Activated CD4-positive, alpha-beta T cell treated with anti-CD3 and anti-CD28 coated beads, Interleukin-2, amount 10 ng/mL, durations not matched to agents 7 days and 5 days (primary cell): ENCODE measurements at regions not wholly inside any gene's neighbourhood (a gene's known extent, or its start where the extent isn't known, plus 50 kb on each side); places are given as distances from the start of the nearest gene placed in this dataset.
"Not testable (repeated sequence)": the region's sequence is repeated elsewhere in the genome, so short reads cannot be mapped to it uniquely, and the experiment has no call there.

ENCODE experiments used
- CTCF ChIA-PET: fragments of 350-600 bp; sonication (Branson Sonifier 250); formaldehyde crosslinking; loops from one replicate; lab custom pipeline; 2021; ENCODE audit warnings: antibody characterized with exemption; lab: Charles Lee
- POLR2A ChIA-PET: fragments of 350-600 bp; sonication (Branson Sonifier 250); formaldehyde crosslinking; loops from one replicate; lab custom pipeline; 2021; ENCODE audit warnings: antibody characterized with exemption; lab: Charles Lee
- DNase-seq: peaks from one replicate; pipeline ENCODE4 v3.0.0-alpha.2; 2020
- H3K27ac Mint-ChIP-seq: one replicate; pipeline ENCODE4 v1.8.0; 2021; ENCODE audit warnings: mild to moderate bottlenecking, moderate library complexity, mixed read lengths
- H3K27me3 Mint-ChIP-seq: one replicate; pipeline ENCODE4 v1.8.0; 2021; ENCODE audit warnings: mixed read lengths
- H3K36me3 Mint-ChIP-seq: one replicate; pipeline ENCODE4 v1.8.0; 2021; ENCODE audit warnings: low read depth, mixed read lengths
- H3K4me1 Mint-ChIP-seq: one replicate; pipeline ENCODE4 v1.8.0; 2021; ENCODE audit warnings: mixed read lengths
- H3K4me3 Mint-ChIP-seq: one replicate; pipeline ENCODE4 v1.8.0; 2021; ENCODE audit warnings: mild to moderate bottlenecking, moderate library complexity, mixed read lengths
- H3K9me3 Mint-ChIP-seq: one replicate; pipeline ENCODE4 v1.8.0; 2021; ENCODE audit warnings: mixed read lengths

GRCh38 chr12:131269977-131270376 is 316.3 kb downstream of the ADGRD1 start:
- CTCF ChIA-PET, H3K9me3 Mint-ChIP-seq: not testable (repeated sequence)

DNA sequence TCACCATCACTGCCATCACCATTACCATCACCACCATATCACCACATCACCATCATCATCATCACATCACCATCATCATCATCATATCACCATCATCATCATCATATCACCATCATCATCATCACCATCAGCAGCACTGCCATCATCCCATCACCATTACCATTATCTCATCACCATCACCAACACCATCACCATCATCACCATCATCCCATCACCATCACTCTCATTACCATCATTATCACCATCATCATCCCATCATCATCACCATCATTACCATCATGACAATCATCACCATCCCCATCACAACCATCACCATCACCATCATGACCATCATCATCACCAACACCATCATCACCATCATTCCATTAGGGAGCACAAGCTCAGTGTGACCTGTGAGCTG is 318.0 kb downstream of the ADGRD1 start:
- DNase-seq, result no peak
- ChIA-PET POLR2A (no interaction called here), CTCF (no interaction called here)
- Mint-ChIP-seq H3K27ac (no peak overlapping the region), H3K4me1 (no peaks in the 10 kb centered on the region), H3K27me3 (no peaks in the 10 kb centered on the region), H3K4me3 (no peak overlapping the region), H3K36me3 (no peaks in the 10 kb centered on the region), H3K9me3 (no peaks in the 10 kb centered on the region)

More at GRCh38 chr12:131269977-131270376, 316.3 kb downstream of the ADGRD1 start:
- H3K36me3 Mint-ChIP-seq, DNase-seq, H3K27ac Mint-ChIP-seq, H3K4me1 Mint-ChIP-seq, POLR2A ChIA-PET, H3K4me3 Mint-ChIP-seq, H3K27me3 Mint-ChIP-seq: not testable (repeated sequence)

DNA sequence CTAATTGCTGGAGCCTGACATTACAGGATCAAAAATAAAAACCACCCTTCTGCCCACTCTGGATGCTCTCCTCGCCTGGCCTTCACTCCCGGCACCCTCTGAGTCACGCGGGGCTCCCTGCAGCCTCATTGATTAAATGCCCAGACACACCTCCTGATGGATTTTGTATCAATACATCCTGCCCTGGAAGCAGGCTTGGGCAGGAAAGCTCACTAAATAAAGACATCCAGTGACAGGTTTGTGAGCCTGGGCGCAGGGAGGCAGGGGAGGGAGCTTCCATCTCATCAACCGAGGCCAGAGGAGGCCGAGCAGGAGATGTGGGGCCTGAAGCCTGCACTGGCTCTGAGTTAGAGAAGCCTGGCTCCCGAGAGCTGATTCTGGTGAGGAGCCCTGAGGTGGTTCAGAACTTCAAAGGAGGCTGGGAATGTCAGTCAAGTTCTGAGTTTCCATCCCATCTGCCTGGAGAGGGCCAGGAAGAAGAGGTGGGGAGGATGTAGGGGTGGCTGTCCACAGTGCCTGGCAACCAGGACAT is 318.6 kb downstream of the ADGRD1 start:
- H3K36me3 Mint-ChIP-seq, H3K4me3 Mint-ChIP-seq, POLR2A ChIA-PET, H3K27ac Mint-ChIP-seq, H3K27me3 Mint-ChIP-seq, H3K4me1 Mint-ChIP-seq, CTCF ChIA-PET, H3K9me3 Mint-ChIP-seq, DNase-seq: not testable (repeated sequence)

- no peaks in the 10 kb centered on the region for H3K36me3 Mint-ChIP-seq
- ChIA-PET CTCF (no interaction called here), POLR2A (no interaction called here)
- DNase-seq, result no peak
- H3K9me3 Mint-ChIP-seq, result no peaks in the 10 kb centered on the region
- H3K27ac Mint-ChIP-seq, result no peak overlapping the region
- H3K4me3 Mint-ChIP-seq, result no peak overlapping the region
- no peaks in the 10 kb centered on the region for H3K4me1 Mint-ChIP-seq
- no peaks in the 10 kb centered on the region for H3K27me3 Mint-ChIP-seq
Observed at GRCh38 chr12:131273291-131273845, 319.7 kb downstream of the ADGRD1 start.

- H3K27ac Mint-ChIP-seq, result no peak overlapping the region
- POLR2A ChIA-PET, result no interaction called here
- H3K4me3 Mint-ChIP-seq, result no peak overlapping the region
- CTCF ChIA-PET, result no interaction called here
- no peaks in the 10 kb centered on the region for H3K9me3 Mint-ChIP-seq
- H3K27me3 Mint-ChIP-seq, result no peaks in the 10 kb centered on the region
- no peak for DNase-seq
- H3K36me3 Mint-ChIP-seq, result no peaks in the 10 kb centered on the region
- H3K4me1 Mint-ChIP-seq, result no peaks in the 10 kb centered on the region
Observed at GRCh38 chr12:131274061-131274460, 320.4 kb downstream of the ADGRD1 start.

GRCh38 chr12:131274906-131275305 is 321.2 kb downstream of the ADGRD1 start:
- DNase-seq, result no peak
- Mint-ChIP-seq H3K4me3 (no peak overlapping the region), H3K27ac (no peak overlapping the region), H3K27me3 (no peaks in the 10 kb centered on the region), H3K9me3 (no peaks in the 10 kb centered on the region), H3K36me3 (no peaks in the 10 kb centered on the region), H3K4me1 (no peaks in the 10 kb centered on the region)
- POLR2A ChIA-PET, result no interaction called here
- CTCF ChIA-PET, result no interaction called here

- H3K9me3 Mint-ChIP-seq, result no peaks in the 10 kb centered on the region
- H3K4me1 Mint-ChIP-seq, result no peaks in the 10 kb centered on the region
- no peaks in the 10 kb centered on the region for H3K36me3 Mint-ChIP-seq
- no peak for DNase-seq
- no peaks in the 10 kb centered on the region for H3K27me3 Mint-ChIP-seq
- ChIA-PET POLR2A (no interaction called here), CTCF (no interaction called here)
- no peak overlapping the region for H3K4me3 Mint-ChIP-seq
- no peak overlapping the region for H3K27ac Mint-ChIP-seq
Observed at GRCh38 chr12:131275824-131276223, 322.1 kb downstream of the ADGRD1 start.

DNA sequence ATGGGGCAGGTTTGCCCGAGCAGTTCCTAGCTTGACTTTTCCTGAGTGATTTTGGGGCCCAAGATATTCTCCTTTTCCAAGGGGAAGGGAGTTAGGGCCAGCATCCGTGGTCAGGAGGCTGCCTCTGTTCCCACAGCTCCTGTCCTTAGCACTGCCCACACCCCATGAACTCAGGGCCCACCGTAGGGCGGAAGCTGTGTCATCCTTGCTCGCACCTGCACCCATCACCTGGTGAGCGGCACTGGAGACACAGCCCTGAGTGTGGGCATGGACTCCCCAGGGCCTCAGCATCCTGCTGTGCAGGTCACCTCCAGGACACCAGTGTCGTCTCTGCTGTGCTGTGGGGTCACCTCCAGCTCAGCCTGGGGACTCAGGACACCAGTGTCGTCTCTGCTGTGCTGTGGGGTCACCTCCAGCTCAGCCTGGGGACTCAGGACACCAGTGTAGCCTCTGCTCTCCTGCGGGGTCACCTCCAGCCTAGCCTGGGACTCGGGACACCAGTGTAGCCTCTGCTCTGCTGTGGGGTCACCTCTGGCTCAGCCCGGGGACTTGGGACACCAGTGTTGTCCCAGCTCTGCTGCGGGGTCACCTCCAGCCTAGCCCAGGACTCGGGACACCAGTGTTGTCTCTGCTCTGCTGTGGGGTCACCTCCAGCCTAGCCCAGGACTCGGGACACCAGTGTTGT is 322.9 kb downstream of the ADGRD1 start:
- H3K27me3 Mint-ChIP-seq, result no peaks in the 10 kb centered on the region
- POLR2A ChIA-PET, result no interaction called here
- no peaks in the 10 kb centered on the region for H3K4me1 Mint-ChIP-seq
- no peaks in the 10 kb centered on the region for H3K9me3 Mint-ChIP-seq
- CTCF ChIA-PET, result no interaction called here
- H3K27ac Mint-ChIP-seq, result no peak overlapping the region
- H3K4me3 Mint-ChIP-seq, result no peak overlapping the region
- no peaks in the 10 kb centered on the region for H3K36me3 Mint-ChIP-seq
- DNase-seq, result no peak

DNA sequence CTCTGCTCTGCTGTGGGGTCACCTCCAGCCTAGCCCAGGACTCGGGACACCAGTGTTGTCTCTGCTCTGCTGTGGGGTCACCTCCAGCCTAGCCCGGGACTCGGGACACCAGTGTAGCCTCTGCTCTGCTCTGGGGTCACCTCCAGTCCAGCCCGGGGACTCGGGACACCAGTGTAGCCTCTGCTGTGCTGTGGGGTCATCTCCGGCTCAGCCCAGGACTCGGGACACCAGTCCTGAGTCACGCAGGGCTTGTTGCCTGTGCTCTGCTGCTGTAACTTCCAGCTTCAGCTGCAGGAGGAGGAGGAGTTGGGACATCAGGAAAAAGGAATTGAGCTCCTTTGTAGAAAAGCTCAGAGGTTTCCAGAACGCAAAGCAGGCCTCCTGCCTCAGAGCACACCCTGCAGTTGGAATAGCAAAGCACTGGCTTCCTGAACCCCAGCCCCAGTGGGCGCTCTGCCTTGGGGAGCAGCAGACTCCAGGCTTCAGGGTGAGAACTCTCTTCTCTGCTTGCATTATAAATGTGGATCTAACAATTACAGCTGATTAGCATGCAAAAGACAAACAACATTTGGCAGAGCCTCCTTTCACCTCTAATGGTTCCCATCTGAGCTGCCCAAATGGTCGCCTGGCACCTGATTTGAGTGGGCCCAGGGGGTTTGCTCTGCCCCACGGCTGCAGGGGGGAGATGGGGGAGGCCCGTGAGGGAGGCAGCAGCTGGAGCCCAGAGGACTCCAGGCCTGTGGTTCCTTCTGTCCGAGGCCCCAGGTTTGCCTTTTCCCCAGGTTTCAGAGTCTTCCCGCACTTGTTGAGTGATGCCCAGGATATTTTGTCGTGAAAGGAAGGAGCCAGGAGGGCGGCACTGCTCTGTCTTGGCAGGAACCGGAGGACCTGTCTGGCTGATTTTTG is 323.7 kb downstream of the ADGRD1 start:
- POLR2A ChIA-PET, H3K27me3 Mint-ChIP-seq, DNase-seq, H3K36me3 Mint-ChIP-seq, H3K4me3 Mint-ChIP-seq, CTCF ChIA-PET, H3K9me3 Mint-ChIP-seq, H3K4me1 Mint-ChIP-seq, H3K27ac Mint-ChIP-seq: not testable (repeated sequence)

GRCh38 chr12:131278451-131279115 is 324.9 kb downstream of the ADGRD1 start:
- not testable (repeated sequence) for H3K4me3 Mint-ChIP-seq, H3K27me3 Mint-ChIP-seq, DNase-seq

GRCh38 chr12:131279281-131279921 is 325.7 kb downstream of the ADGRD1 start:
- CTCF ChIA-PET, result interaction anchor here (0.8 to 0.9 kb wide), 2 partner anchors 215 to 742 kb away, joined by 3 to 4 read pairs; no protein-coding TSS in a partner anchor
- Mint-ChIP-seq H3K36me3 (no peaks in the 10 kb centered on the region), H3K27ac (no peak overlapping the region), H3K4me1 (no peaks in the 10 kb centered on the region), H3K9me3 (no peaks in the 10 kb centered on the region), H3K27me3 (no peaks in the 10 kb centered on the region), H3K4me3 (no peak overlapping the region)
- no peak for DNase-seq
- POLR2A ChIA-PET, result no interaction called here

More at GRCh38 chr12:131278451-131279115, 324.9 kb downstream of the ADGRD1 start:
- H3K27ac Mint-ChIP-seq, H3K36me3 Mint-ChIP-seq, H3K4me1 Mint-ChIP-seq, H3K9me3 Mint-ChIP-seq, POLR2A ChIA-PET: not testable (repeated sequence)
- CTCF ChIA-PET, result interaction anchor here (0.8 to 0.9 kb wide), 2 partner anchors 216 to 743 kb away, joined by 3 to 4 read pairs; no protein-coding TSS in a partner anchor

DNA sequence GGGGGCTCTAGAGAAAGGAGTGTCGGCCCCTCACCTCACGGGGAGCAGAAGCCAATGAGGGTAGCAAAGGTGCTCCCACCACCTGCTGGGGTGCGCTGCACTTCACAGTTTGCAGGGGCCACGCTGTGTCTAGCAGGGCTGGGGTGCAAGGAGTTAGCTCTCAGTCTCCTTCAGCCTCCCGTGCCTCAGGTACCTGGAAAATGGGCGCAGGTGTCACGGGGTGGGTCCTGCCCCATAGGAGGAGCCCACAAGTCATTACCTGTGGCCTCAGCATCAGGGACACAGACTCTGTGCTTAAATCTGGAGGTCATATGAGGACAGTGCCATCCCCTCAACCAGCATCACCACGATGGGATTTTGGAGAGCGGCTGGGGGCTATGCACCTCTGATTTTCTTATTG is 326.7 kb downstream of the ADGRD1 start:
- POLR2A ChIA-PET, result no interaction called here
- Mint-ChIP-seq H3K27me3 (no peaks in the 10 kb centered on the region), H3K4me1 (no peaks in the 10 kb centered on the region), H3K9me3 (no peaks in the 10 kb centered on the region), H3K36me3 (no peaks in the 10 kb centered on the region), H3K27ac (no peak overlapping the region), H3K4me3 (no peak overlapping the region)
- CTCF ChIA-PET, result no interaction called here
- no peak for DNase-seq
